HepG2 (cell line): ENCODE measurements at regions not wholly inside any gene's neighbourhood (a gene's known extent, or its start where the extent isn't known, plus 50 kb on each side); places are given as distances from the start of the nearest gene placed in this dataset.

Experiments used
- ATAC-seq: fragments of 200-7000 bp; cut with Tn5 transposase; 3 replicates; pipeline ENCODE4 v1.9.1; 2020; ENCODE audit warnings: mild to moderate bottlenecking, moderate library complexity
- BruUV-seq: library from RNA; stranded (reverse); fragments of 400-500 nt; replicated peaks from 2 replicates; lab custom pipeline; 2021; lab: Mats Ljungman, UMichigan
- CTCF ChIA-PET: fragments of 300-600 bp; formaldehyde crosslinking; extraction: SDS; loops from one replicate; lab custom pipeline; 2021; ENCODE audit warnings: low total read pairs, inconsistent platforms, low intra/inter-chr PET ratio; lab: Yijun Ruan, JAX
- POLR2A ChIA-PET: fragments of 350-600 bp; sonication (Branson Sonifier 250); formaldehyde crosslinking; loops from one replicate; lab custom pipeline; 2020; ENCODE audit warnings: antibody characterized with exemption, inconsistent platforms; lab: Yijun Ruan, JAX
- DNase-seq: peaks from one replicate; pipeline ENCODE4 v3.0.0-alpha.2; 2015; ENCODE audit warnings: low spot score
- FAIRE-seq: peaks from 3 replicates; lab custom pipeline; 2011; peaks lifted over from hg19 to GRCh38; lab: Jason Lieb, UNC
- H2AFZ ChIP-seq: one replicate; pipeline ENCODE4 v1.6.1; 2011; ENCODE audit warnings: low read length, inconsistent platforms
- H3K27ac ChIP-seq: fragments of 300-600 bp; 3 replicates; pipeline ENCODE4 v1.8.0; 2011; ENCODE audit warnings: mixed run types, mild to moderate bottlenecking, mixed read lengths, low read length, inconsistent platforms; ENCODE audit not compliant: insufficient read depth; ENCODE audit errors: extremely low read length
- H3K27me3 ChIP-seq, 2 experiments: fragments of 200-600 bp in 1 of 2; 2 replicates in 1 of 2; 3 replicates in 1 of 2; pipeline versions ENCODE4 v1.6.0 to v1.8.0; 2011; ENCODE audit warnings: low read length in 2 of 2, mild to moderate bottlenecking in 2 of 2, moderate library complexity in 2 of 2, inconsistent platforms in 1 of 2; ENCODE audit not compliant: insufficient read depth in 2 of 2, control insufficient read depth in 1 of 2
- H3K36me3 ChIP-seq, 2 experiments: fragments of 200-600 bp in 1 of 2; replicated peaks in 1 of 2; 2 replicates in 1 of 2; 3 replicates in 1 of 2; pipeline versions ENCODE4 v1.5.1 to v1.8.0; 2011; ENCODE audit warnings: low read length in 2 of 2, inconsistent platforms in 1 of 2; ENCODE audit not compliant: insufficient read depth in 2 of 2, control insufficient read depth in 1 of 2
- H3K4me1 ChIP-seq: 2 replicates; pipeline ENCODE4 v1.5.1; 2012; ENCODE audit warnings: low read length, inconsistent platforms; ENCODE audit not compliant: insufficient read depth
- H3K4me2 ChIP-seq: 2 replicates; pipeline ENCODE4 v1.6.0; 2011; ENCODE audit warnings: low read depth, low read length, inconsistent platforms
- H3K4me3 ChIP-seq, 3 experiments: fragments of 200-600 bp in 1 of 3; sonication (generic), shearing (Covaris generic) in 1 of 3; replicated peaks in 1 of 3; 2 replicates each; pipeline ENCODE4 v1.5.1; 2011 to 2016; ENCODE audit warnings: low read length in 3 of 3, inconsistent platforms in 2 of 3, low read depth in 2 of 3, mild to moderate bottlenecking in 2 of 3, control low read depth in 1 of 3, mixed read lengths in 1 of 3; ENCODE audit not compliant: insufficient read depth in 1 of 3
- H3K79me2 ChIP-seq: one replicate; pipeline ENCODE4 v1.6.1; 2011; ENCODE audit warnings: low read length, inconsistent platforms; ENCODE audit not compliant: insufficient read depth
- H3K9ac ChIP-seq: 2 replicates; pipeline ENCODE4 v1.6.0; 2011; ENCODE audit warnings: mild to moderate bottlenecking, low read depth, low read length, inconsistent platforms; ENCODE audit not compliant: insufficient read depth
- H3K9me3 ChIP-seq: 2 replicates; pipeline ENCODE4 v1.5.1; 2012; ENCODE audit warnings: mild to moderate bottlenecking, low read length
- H4K20me1 ChIP-seq: 2 replicates; pipeline ENCODE4 v1.6.0; 2011; ENCODE audit warnings: inconsistent platforms, mild to moderate bottlenecking, low read length, moderate library complexity; ENCODE audit not compliant: insufficient read depth
- FOXK1 ChIP-seq: sonication (generic); formaldehyde crosslinking; IDR thresholded peaks from 2 replicates; pipeline ENCODE4 v1.4.0; 2020; ENCODE audit warnings: low read depth, missing genetic modification reagents, borderline replicate concordance
- FOXO1 ChIP-seq: sonication (generic); formaldehyde crosslinking; IDR thresholded peaks from 2 replicates; pipeline ENCODE4 v1.4.0; 2020; ENCODE audit warnings: missing genetic modification reagents
- FOXP1 ChIP-seq, 2 experiments: fragments of 450-650 bp in 1 of 2; IDR thresholded peaks; 2 replicates each; pipeline ENCODE4 v1.6.1; 2017 to 2018; ENCODE audit warnings: antibody characterized with exemption in 1 of 2
- GABPB1 ChIP-seq: IDR thresholded peaks from 2 replicates; pipeline ENCODE4 v1.6.1; 2016; ENCODE audit warnings: mild to moderate bottlenecking, missing genetic modification reagents, moderate library complexity, missing compliant biosample characterization
- GTF2F1 ChIP-seq: fragments of 150-350 bp; IDR thresholded peaks from 2 replicates; pipeline ENCODE4 v1.6.1; 2014; ENCODE audit warnings: low read length
- KDM3A ChIP-seq: IDR thresholded peaks from 2 replicates; pipeline ENCODE4 v1.6.1; 2018; ENCODE audit warnings: low read depth, missing compliant biosample characterization
- LRRFIP1 ChIP-seq: sonication (generic); formaldehyde crosslinking; conservative IDR thresholded peaks from 2 replicates; pipeline ENCODE4 v1.4.0; 2020; ENCODE audit warnings: missing genetic modification reagents
- MAFF ChIP-seq: IDR thresholded peaks from 2 replicates; pipeline ENCODE4 v1.6.1; 2011; ENCODE audit warnings: low read depth, low read length, improper control_type of control experiment
- POLR2A ChIP-seq, 2 experiments: IDR thresholded peaks; 2 replicates each; pipeline ENCODE4 v1.6.1; 2011; ENCODE audit warnings: low read depth in 2 of 2, low read length in 2 of 2, mild to moderate bottlenecking in 1 of 2, moderate library complexity in 1 of 2; ENCODE audit not compliant: insufficient read depth in 1 of 2
- REXO4 ChIP-seq: sonication (generic); formaldehyde crosslinking; IDR thresholded peaks from 2 replicates; pipeline ENCODE4 v1.8.0; 2022; ENCODE audit warnings: missing genetic modification reagents, mild to moderate bottlenecking, borderline replicate concordance
- RXRB ChIP-seq: IDR thresholded peaks from 2 replicates; pipeline ENCODE4 v1.6.1; 2016; ENCODE audit warnings: borderline replicate concordance, missing genetic modification reagents, missing compliant biosample characterization
- SATB2 ChIP-seq: sonication (generic); formaldehyde crosslinking; IDR thresholded peaks from 2 replicates; pipeline ENCODE4 v1.5.0; 2020; ENCODE audit warnings: missing genetic modification reagents
- ZFP1 ChIP-seq: IDR thresholded peaks from 2 replicates; pipeline ENCODE4 v1.6.1; 2016
- ZNF10 ChIP-seq: sonication (generic); formaldehyde crosslinking; IDR thresholded peaks from 2 replicates; pipeline ENCODE4 v1.4.0; 2020; ENCODE audit warnings: mild to moderate bottlenecking, low read depth, missing genetic modification reagents, borderline replicate concordance
- ZNF354B ChIP-seq: sonication (generic); formaldehyde crosslinking; IDR thresholded peaks from 2 replicates; pipeline ENCODE4 v1.8.0; 2022; ENCODE audit warnings: mild to moderate bottlenecking, missing genetic modification reagents
- ZNF558 ChIP-seq: sonication (generic); formaldehyde crosslinking; IDR thresholded peaks from 2 replicates; pipeline ENCODE4 v1.9.0; 2022; ENCODE audit warnings: mild to moderate bottlenecking, missing genetic modification reagents, borderline replicate concordance
- ZNF567 ChIP-seq: sonication (generic); formaldehyde crosslinking; IDR thresholded peaks from 2 replicates; pipeline ENCODE4 v1.8.1; 2023; ENCODE audit warnings: mild to moderate bottlenecking, missing genetic modification reagents, borderline replicate concordance
- WGBS: methylation state at CpG from one replicate; pipeline ENCODE4 v1.1.6; 2017; ENCODE audit warnings: low lambda C conversion rate; 5-methylcytosine and 5-hydroxymethylcytosine counted together
- in situ Hi-C: cut with HindIII; loops from 2 replicates; pipeline ENCODE4 v1.10.0; 2017; ENCODE audit warnings: low pct_unique_long_range_greater_than_20kb; ENCODE audit not compliant: extremely low pct_ligation_motif_present
- intact Hi-C: fragments of 100-400 bp; cut with micrococcal nuclease; formaldehyde crosslinking; loops from one replicate; pipeline ENCODE4 v1.10.0; 2022; ENCODE audit not compliant: unreplicated experiment
- TF ChIP-seq, protein P1 (sequence below): sonication (generic); formaldehyde crosslinking; IDR thresholded peaks from 2 replicates; pipeline ENCODE4 v1.5.1; 2020; ENCODE audit warnings: mild to moderate bottlenecking, moderate library complexity, missing genetic modification reagents
- TF ChIP-seq, protein P2 (sequence below): sonication (generic); formaldehyde crosslinking; IDR thresholded peaks from 2 replicates; pipeline ENCODE4 v1.4.0; 2020; ENCODE audit warnings: missing genetic modification reagents

- Histone ChIP-seq H3K4me1 (no peaks in the 10 kb centered on the region), H3K36me3 (no peaks in the 10 kb centered on the region), H3K9me3 (peaks cover 52% of the 10 kb centered on the region), H2AFZ (no peak overlapping the region), H3K4me3 (no peak overlapping the region)
- no TSS peak for BruUV-seq
- no peak for FAIRE-seq
- POLR2A ChIA-PET: no interaction called here
- ATAC-seq: no peak
- TF ChIP-seq FOXK1 (CRISPR knock-in tag) (no peak), ZFP1 (CRISPR knock-in tag) (no peak), KDM3A (CRISPR knock-in tag) (no peak), LRRFIP1 (no peak), FOXO1 (CRISPR knock-in tag) (no peak), ZNF354B (CRISPR knock-in tag) (no peak), ZNF10 (CRISPR knock-in tag) (no peak), GABPB1 (no peak), RXRB (no peak), FOXP1 (IDR thresholded peaks at IDR 0.05) (no peak), FOXP1 (CRISPR knock-in tag; IDR thresholded peaks at IDR 0.05) (no peak), MAFF (no peak), ZNF558 (CRISPR knock-in tag) (no peak), ZNF567 (CRISPR knock-in tag) (no peak), POLR2A (IDR thresholded peaks at IDR 0.05; ENCODE audit: insufficient read depth in 1 of 2, low read depth in 2 of 2, low read length in 2 of 2) (no peak), GTF2F1 (no peak), REXO4 (CRISPR knock-in tag) (no peak), SATB2 (no peak)
- TF ChIP-seq, protein P1, sequence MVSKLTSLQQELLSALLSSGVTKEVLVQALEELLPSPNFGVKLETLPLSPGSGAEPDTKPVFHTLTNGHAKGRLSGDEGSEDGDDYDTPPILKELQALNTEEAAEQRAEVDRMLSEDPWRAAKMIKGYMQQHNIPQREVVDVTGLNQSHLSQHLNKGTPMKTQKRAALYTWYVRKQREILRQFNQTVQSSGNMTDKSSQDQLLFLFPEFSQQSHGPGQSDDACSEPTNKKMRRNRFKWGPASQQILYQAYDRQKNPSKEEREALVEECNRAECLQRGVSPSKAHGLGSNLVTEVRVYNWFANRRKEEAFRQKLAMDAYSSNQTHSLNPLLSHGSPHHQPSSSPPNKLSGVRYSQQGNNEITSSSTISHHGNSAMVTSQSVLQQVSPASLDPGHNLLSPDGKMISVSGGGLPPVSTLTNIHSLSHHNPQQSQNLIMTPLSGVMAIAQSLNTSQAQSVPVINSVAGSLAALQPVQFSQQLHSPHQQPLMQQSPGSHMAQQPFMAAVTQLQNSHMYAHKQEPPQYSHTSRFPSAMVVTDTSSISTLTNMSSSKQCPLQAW (CRISPR knock-in tag): no peak
- TF ChIP-seq, protein P2, sequence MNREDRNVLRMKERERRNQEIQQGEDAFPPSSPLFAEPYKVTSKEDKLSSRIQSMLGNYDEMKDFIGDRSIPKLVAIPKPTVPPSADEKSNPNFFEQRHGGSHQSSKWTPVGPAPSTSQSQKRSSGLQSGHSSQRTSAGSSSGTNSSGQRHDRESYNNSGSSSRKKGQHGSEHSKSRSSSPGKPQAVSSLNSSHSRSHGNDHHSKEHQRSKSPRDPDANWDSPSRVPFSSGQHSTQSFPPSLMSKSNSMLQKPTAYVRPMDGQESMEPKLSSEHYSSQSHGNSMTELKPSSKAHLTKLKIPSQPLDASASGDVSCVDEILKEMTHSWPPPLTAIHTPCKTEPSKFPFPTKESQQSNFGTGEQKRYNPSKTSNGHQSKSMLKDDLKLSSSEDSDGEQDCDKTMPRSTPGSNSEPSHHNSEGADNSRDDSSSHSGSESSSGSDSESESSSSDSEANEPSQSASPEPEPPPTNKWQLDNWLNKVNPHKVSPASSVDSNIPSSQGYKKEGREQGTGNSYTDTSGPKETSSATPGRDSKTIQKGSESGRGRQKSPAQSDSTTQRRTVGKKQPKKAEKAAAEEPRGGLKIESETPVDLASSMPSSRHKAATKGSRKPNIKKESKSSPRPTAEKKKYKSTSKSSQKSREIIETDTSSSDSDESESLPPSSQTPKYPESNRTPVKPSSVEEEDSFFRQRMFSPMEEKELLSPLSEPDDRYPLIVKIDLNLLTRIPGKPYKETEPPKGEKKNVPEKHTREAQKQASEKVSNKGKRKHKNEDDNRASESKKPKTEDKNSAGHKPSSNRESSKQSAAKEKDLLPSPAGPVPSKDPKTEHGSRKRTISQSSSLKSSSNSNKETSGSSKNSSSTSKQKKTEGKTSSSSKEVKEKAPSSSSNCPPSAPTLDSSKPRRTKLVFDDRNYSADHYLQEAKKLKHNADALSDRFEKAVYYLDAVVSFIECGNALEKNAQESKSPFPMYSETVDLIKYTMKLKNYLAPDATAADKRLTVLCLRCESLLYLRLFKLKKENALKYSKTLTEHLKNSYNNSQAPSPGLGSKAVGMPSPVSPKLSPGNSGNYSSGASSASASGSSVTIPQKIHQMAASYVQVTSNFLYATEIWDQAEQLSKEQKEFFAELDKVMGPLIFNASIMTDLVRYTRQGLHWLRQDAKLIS (CRISPR knock-in tag): no peak
- TF ChIP-seq, all 625 proteins: peak for 0
- Histone ChIP-seq H3K79me2 (no peaks in the 10 kb centered on the region), H3K4me2 (no peak overlapping the region), H3K27ac (no peak overlapping the region), H4K20me1 (no peaks in the 10 kb centered on the region), H3K27me3 (peaks cover 0 to 6% of the 10 kb centered on the region in 2 experiments; a peak in 1 of 5 replicates), H3K9ac (no peak overlapping the region)
- intact Hi-C loops: no loop called here
- whole genome bisulfite sequencing: under 1% methylated on average over 7 of the region's 7 CpGs
- in situ Hi-C loops: no loop called here
- DNase-seq: no peak
- CTCF ChIA-PET: no interaction called here
Observed at GRCh38 chr20:60484316-60484715, 526.1 kb downstream of the CDH26 start.
